Endothelial cell of umbilical vein (primary cell): ENCODE measurements at regions not wholly inside any gene's neighbourhood (a gene's known extent, or its start where the extent isn't known, plus 50 kb on each side); places are given as distances from the start of the nearest gene placed in this dataset.

ENCODE experiments used
- POLR2AphosphoS5 ChIP-seq: IDR thresholded peaks from 2 replicates; pipeline ENCODE4 v1.6.1; 2012; ENCODE audit warnings: low read depth, mild to moderate bottlenecking, control low read depth, low read length, moderate library complexity; ENCODE audit not compliant: insufficient read depth
- TF ChIP-seq, protein P1 (sequence below), 2 donors: IDR thresholded peaks; 1 replicate in 1 of 2; 2 replicates in 1 of 2; pipeline ENCODE4 v1.5.1; 2011; ENCODE audit warnings: low read length in 2 of 2, mild to moderate bottlenecking in 2 of 2, moderate library complexity in 2 of 2, control low read depth in 1 of 2, inconsistent platforms in 1 of 2, low read depth in 1 of 2; ENCODE audit not compliant: insufficient read depth in 1 of 2; ENCODE audit errors: extremely low read depth in 1 of 2

DNA sequence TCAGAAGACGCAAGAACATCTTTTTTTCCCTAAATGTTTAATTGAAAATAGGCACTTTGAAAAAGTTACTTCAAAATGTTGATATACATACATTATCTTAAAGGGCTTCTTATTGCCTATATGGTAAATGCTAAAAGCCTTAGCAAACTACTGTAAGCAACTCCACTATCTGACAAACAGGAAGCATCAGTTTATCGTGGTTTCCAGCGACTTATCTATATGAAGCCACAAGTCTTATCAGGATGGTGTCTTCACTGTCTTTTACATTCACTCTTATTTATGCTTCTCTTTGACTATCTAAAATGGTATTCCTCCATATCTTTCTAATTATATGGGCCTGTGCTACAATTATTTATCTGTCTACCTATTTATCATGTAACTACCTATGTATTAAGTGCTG, 2091.9 kb downstream of the LRRC4C start:
- TF ChIP-seq POLR2AphosphoS5, result no peak
- TF ChIP-seq, protein P1, sequence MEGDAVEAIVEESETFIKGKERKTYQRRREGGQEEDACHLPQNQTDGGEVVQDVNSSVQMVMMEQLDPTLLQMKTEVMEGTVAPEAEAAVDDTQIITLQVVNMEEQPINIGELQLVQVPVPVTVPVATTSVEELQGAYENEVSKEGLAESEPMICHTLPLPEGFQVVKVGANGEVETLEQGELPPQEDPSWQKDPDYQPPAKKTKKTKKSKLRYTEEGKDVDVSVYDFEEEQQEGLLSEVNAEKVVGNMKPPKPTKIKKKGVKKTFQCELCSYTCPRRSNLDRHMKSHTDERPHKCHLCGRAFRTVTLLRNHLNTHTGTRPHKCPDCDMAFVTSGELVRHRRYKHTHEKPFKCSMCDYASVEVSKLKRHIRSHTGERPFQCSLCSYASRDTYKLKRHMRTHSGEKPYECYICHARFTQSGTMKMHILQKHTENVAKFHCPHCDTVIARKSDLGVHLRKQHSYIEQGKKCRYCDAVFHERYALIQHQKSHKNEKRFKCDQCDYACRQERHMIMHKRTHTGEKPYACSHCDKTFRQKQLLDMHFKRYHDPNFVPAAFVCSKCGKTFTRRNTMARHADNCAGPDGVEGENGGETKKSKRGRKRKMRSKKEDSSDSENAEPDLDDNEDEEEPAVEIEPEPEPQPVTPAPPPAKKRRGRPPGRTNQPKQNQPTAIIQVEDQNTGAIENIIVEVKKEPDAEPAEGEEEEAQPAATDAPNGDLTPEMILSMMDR (IDR thresholded peaks at IDR 0.05; ENCODE audit: extremely low read depth in 1 of 2, insufficient read depth in 1 of 2, low read depth in 1 of 2, low read length in 2 of 2), result no peak
